ENCODE measurements at regions not wholly inside any gene's neighbourhood (a gene's known extent, or its start where the extent isn't known, plus 50 kb on each side); places are given as distances from the start of the nearest gene placed in this dataset.

GRCh38 chr5:18111906-18112465 lies 477.7 kb downstream of the TAF11L14 start:
- DNase-seq (ENCODE audit: low spot score) = no peak

GRCh38 chr5:18113721-18114120 lies 479.5 kb downstream of the TAF11L14 start:
- DNase-seq (ENCODE audit: low spot score) = no peak

- DNase-seq (ENCODE audit: low spot score) = no peak
Observed at GRCh38 chr5:18114151-18114757, 480.0 kb downstream of the TAF11L14 start.

- no peak for DNase-seq (ENCODE audit: low spot score)
Observed at GRCh38 chr5:18117968-18118367, 483.7 kb downstream of the TAF11L14 start.

GRCh38 chr5:18119156-18119785 lies 485.0 kb downstream of the TAF11L14 start:
- no peak for DNase-seq (ENCODE audit: low spot score)

- DNase-seq (ENCODE audit: low spot score) = no peak
Observed at GRCh38 chr5:18141222-18141621, 507.0 kb downstream of the TAF11L14 start.

- DNase-seq (ENCODE audit: low spot score) = no peak
Observed at GRCh38 chr5:18142831-18143230, 508.6 kb downstream of the TAF11L14 start.

- DNase-seq (ENCODE audit: low spot score) = no peak
Observed at GRCh38 chr5:18152671-18153070, 518.4 kb downstream of the TAF11L14 start.

GRCh38 chr5:18158166-18158565 lies 523.9 kb downstream of the TAF11L14 start:
- DNase-seq (ENCODE audit: low spot score) = no peak

GRCh38 chr5:18159331-18159730 lies 525.1 kb downstream of the TAF11L14 start:
- no peak for DNase-seq (ENCODE audit: low spot score)

GRCh38 chr5:18171684-18172083 lies 537.4 kb downstream of the TAF11L14 start:
- DNase-seq (ENCODE audit: low spot score) = no peak

- DNase-seq (ENCODE audit: low spot score) = no peak
Observed at GRCh38 chr5:18179579-18179978, 545.3 kb downstream of the TAF11L14 start.

GRCh38 chr5:18181575-18181974 lies 547.3 kb downstream of the TAF11L14 start:
- no peak for DNase-seq (ENCODE audit: low spot score)

- DNase-seq (ENCODE audit: low spot score) = no peak
Observed at GRCh38 chr5:18195910-18196309, 561.6 kb downstream of the TAF11L14 start.

GRCh38 chr5:18197734-18198133 lies 563.5 kb downstream of the TAF11L14 start:
- DNase-seq (ENCODE audit: low spot score) = no peak

- DNase-seq (ENCODE audit: low spot score) = no peak
Observed at GRCh38 chr5:18202164-18202563, 567.9 kb downstream of the TAF11L14 start.

- no peak for DNase-seq (ENCODE audit: low spot score)
Observed at GRCh38 chr5:18203296-18203695, 569.0 kb downstream of the TAF11L14 start.

GRCh38 chr5:18213666-18214065 lies 579.4 kb downstream of the TAF11L14 start:
- no peak for DNase-seq (ENCODE audit: low spot score)

- no peak for DNase-seq (ENCODE audit: low spot score)
Observed at GRCh38 chr5:18216016-18216415, 581.8 kb downstream of the TAF11L14 start.

GRCh38 chr5:18216729-18217128 lies 582.5 kb downstream of the TAF11L14 start:
- DNase-seq (ENCODE audit: low spot score) = no peak

- no peak for DNase-seq (ENCODE audit: low spot score)
Observed at GRCh38 chr5:18219241-18219640, 585.0 kb downstream of the TAF11L14 start.

- no peak for DNase-seq (ENCODE audit: low spot score)
Observed at GRCh38 chr5:18220631-18221030, 586.4 kb downstream of the TAF11L14 start.

- no peak for DNase-seq (ENCODE audit: low spot score)
Observed at GRCh38 chr5:18236386-18236785, 602.1 kb downstream of the TAF11L14 start.

- DNase-seq (ENCODE audit: low spot score) = no peak
Observed at GRCh38 chr5:18238321-18238720, 604.1 kb downstream of the TAF11L14 start.
